Natural killer cell (primary cell): ENCODE measurements at regions not wholly inside any gene's neighbourhood (a gene's known extent, or its start where the extent isn't known, plus 50 kb on each side); places are given as distances from the start of the nearest gene placed in this dataset.

Experiments
- ATAC-seq, 3 donors: fragments of 150-1000 bp in 2 of 3; fragments of 200-7000 bp in 1 of 3; cut with Tn5 transposase; 1 replicate in 1 of 3; 2 replicates in 2 of 3; pipeline ENCODE4 v1.10.0; 2021; ENCODE audit warnings: mild to moderate bottlenecking in 2 of 3, moderate library complexity in 2 of 3
- DNase-seq, 2 donors: peaks; one replicate each; pipeline versions ENCODE4 v3.0.0 to v3.0.0-alpha.2; 2013 to 2021; ENCODE audit warnings: mixed read lengths in 1 of 2
- H3K27ac ChIP-seq: one replicate; pipeline ENCODE4 v1.5.1; 2013; ENCODE audit warnings: mild to moderate bottlenecking, low read length
- H3K27me3 ChIP-seq: one replicate; pipeline ENCODE4 v1.6.1; 2013; ENCODE audit warnings: low read length; ENCODE audit not compliant: control insufficient read depth, insufficient read depth
- H3K36me3 ChIP-seq: one replicate; pipeline ENCODE4 v1.6.1; 2013; ENCODE audit warnings: low read length; ENCODE audit not compliant: control insufficient read depth, insufficient read depth
- H3K4me1 ChIP-seq: one replicate; pipeline ENCODE4 v1.6.1; 2013; ENCODE audit warnings: low read length; ENCODE audit not compliant: control insufficient read depth, insufficient read depth
- H3K4me3 ChIP-seq: one replicate; pipeline ENCODE4 v1.5.1; 2013; ENCODE audit warnings: low read length
- H3K9me3 ChIP-seq: one replicate; pipeline ENCODE4 v1.6.1; 2013; ENCODE audit warnings: low read length; ENCODE audit not compliant: control insufficient read depth, insufficient read depth
- H3K27ac Mint-ChIP-seq, 2 donors: one replicate each; pipeline ENCODE4 v1.8.0; 2022; ENCODE audit warnings: mild to moderate bottlenecking in 2 of 2, mixed read lengths in 2 of 2, moderate library complexity in 1 of 2
- H3K27me3 Mint-ChIP-seq, 2 donors: one replicate each; pipeline ENCODE4 v1.8.0; 2022; ENCODE audit warnings: low read depth in 2 of 2, mixed read lengths in 2 of 2
- H3K36me3 Mint-ChIP-seq: one replicate; pipeline ENCODE4 v1.8.0; 2022; ENCODE audit warnings: mixed read lengths
- H3K4me1 Mint-ChIP-seq, 2 donors: one replicate each; pipeline ENCODE4 v1.8.0; 2022; ENCODE audit warnings: mixed read lengths in 2 of 2
- H3K4me3 Mint-ChIP-seq: one replicate; pipeline ENCODE4 v1.8.0; 2022; ENCODE audit warnings: mild to moderate bottlenecking, moderate library complexity, mixed read lengths
- H3K9me3 Mint-ChIP-seq, 2 donors: one replicate each; pipeline ENCODE4 v1.8.0; 2022; ENCODE audit warnings: mixed read lengths in 2 of 2
- WGBS: methylation state at CpG from one replicate; pipeline ENCODE4 v1.1.7; 2013; ENCODE audit warnings: missing lambda C conversion rate; ENCODE audit not compliant: insufficient coverage; 5-methylcytosine and 5-hydroxymethylcytosine counted together
- intact Hi-C: fragments of 100-400 bp; cut with micrococcal nuclease; formaldehyde crosslinking; loops from one replicate; pipeline ENCODE4 v1.14.2; 2022
- TF ChIP-seq, protein P1 (sequence below): fragments of 200-600 bp; IDR thresholded peaks from one replicate; pipeline ENCODE4 v1.8.0; 2022; ENCODE audit warnings: antibody characterized with exemption

DNA sequence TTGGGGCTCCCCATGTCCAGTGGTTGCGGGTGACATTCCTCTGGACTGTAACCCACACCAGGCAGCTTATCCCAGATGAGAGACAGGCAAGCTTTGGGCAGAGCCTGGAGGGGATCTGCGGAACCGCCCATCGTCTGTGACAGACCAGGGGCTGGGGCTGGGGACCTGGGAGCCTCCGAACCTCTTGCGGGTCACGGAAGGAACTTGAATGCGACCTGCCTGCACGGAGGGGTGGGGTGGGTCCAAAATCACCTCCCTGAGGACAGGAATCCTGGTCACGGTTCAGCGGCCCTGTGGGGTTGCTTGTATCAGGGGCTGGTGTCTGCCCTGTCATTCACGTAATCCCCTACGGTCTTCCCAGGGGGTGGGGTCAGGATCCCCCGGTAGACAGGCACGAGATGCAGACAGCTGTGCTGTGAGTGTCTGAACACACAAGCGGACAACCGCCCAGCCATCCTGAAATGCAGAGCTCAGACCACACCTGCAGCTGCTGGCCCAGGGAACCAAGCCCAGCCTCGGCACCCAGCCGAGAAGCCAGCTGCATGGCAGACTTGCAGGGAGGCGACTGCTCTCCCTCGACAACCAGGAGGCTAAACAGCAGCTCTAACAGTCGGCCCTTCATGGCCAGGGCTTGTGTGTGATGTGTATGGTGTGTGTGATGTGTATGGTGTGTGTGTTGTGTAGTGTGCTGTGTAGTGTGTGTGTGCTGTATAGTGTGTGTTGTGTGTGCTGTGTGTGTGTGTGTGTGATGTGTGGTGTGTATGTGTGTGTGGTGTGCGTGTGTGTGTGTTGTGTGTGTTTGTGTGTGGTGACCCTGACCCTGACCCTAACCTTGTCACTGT is 105.9 kb upstream of the ADRA2C start:
- Mint-ChIP-seq H3K36me3 (no peaks in the 10 kb centered on the region), H3K4me1 (no peaks in the 10 kb centered on the region), H3K27me3 (peaks cover 0 to 15% of the 10 kb centered on the region in 2 donors), H3K4me3 (no peak overlapping the region), H3K9me3 (no peaks in the 10 kb centered on the region), H3K27ac (no peak overlapping the region)
- TF ChIP-seq, protein P1, sequence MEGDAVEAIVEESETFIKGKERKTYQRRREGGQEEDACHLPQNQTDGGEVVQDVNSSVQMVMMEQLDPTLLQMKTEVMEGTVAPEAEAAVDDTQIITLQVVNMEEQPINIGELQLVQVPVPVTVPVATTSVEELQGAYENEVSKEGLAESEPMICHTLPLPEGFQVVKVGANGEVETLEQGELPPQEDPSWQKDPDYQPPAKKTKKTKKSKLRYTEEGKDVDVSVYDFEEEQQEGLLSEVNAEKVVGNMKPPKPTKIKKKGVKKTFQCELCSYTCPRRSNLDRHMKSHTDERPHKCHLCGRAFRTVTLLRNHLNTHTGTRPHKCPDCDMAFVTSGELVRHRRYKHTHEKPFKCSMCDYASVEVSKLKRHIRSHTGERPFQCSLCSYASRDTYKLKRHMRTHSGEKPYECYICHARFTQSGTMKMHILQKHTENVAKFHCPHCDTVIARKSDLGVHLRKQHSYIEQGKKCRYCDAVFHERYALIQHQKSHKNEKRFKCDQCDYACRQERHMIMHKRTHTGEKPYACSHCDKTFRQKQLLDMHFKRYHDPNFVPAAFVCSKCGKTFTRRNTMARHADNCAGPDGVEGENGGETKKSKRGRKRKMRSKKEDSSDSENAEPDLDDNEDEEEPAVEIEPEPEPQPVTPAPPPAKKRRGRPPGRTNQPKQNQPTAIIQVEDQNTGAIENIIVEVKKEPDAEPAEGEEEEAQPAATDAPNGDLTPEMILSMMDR = no peak
- ATAC-seq (no peak), DNase-seq (no peak)
- Histone ChIP-seq H3K36me3 (no peaks in the 10 kb centered on the region), H3K27ac (no peak overlapping the region), H3K4me1 (no peaks in the 10 kb centered on the region), H3K27me3 (peaks cover 2% of the 10 kb centered on the region), H3K4me3 (no peak overlapping the region), H3K9me3 (no peaks in the 10 kb centered on the region)
- 65% methylated on average over 23 of the region's 23 CpGs for WGBS
- intact Hi-C loops = no loop called here

DNA sequence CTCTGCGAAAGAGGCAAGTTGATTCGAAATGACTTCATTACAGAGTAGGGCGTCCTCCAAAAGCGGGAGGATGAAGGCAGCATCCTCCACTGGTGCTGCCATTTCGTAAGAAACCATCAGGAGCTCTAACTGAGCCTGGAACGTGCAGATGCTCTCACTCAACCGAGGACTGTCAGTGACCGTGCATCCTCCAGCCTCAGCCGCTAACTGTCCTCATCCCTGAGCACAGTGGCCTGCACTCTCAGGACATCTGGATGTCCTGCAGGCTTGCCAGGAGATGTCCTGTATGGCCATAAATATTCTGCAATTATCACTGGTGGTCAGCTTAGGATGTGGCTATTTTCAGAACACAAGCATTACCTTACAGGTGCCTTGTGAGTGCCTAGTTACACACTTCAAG is 107.1 kb upstream of the ADRA2C start:
- Histone ChIP-seq H3K9me3 (no peaks in the 10 kb centered on the region), H3K4me3 (no peak overlapping the region), H3K27ac (no peak overlapping the region), H3K36me3 (no peaks in the 10 kb centered on the region), H3K4me1 (no peaks in the 10 kb centered on the region), H3K27me3 (peaks cover 2% of the 10 kb centered on the region)
- 79% methylated on average over 9 of the region's 9 CpGs for WGBS
- Mint-ChIP-seq H3K9me3 (no peaks in the 10 kb centered on the region), H3K27ac (no peak overlapping the region), H3K4me1 (no peaks in the 10 kb centered on the region), H3K4me3 (no peak overlapping the region), H3K36me3 (no peaks in the 10 kb centered on the region), H3K27me3 (peaks cover 0 to 15% of the 10 kb centered on the region in 2 donors)
- DNase-seq (no peak), ATAC-seq (no peak)
- TF ChIP-seq, protein P1 = no peak
- intact Hi-C loops = no loop called here

DNA sequence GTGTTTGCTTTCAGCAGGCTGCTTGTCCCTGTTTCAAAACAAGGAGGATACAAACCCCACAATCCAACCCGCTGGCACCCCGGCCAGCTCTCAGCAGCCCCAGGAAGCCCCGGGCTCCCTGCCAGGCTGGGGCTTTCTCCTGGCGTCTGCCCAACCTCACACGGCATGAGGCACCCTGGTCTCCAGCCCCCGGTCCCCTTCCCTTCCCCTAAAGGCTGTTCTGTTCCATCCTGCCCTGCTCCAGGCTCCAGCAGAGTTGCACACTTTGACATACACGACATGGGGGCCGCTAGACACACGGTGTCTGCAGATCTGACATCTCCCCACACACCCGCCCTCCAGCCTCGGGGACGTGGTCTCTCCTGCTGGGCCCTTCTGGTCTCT is 107.7 kb upstream of the ADRA2C start:
- no peaks in the 10 kb centered on the region for H3K9me3 ChIP-seq
- no peak overlapping the region for H3K4me3 ChIP-seq
- peaks cover 2% of the 10 kb centered on the region for H3K27me3 ChIP-seq
- intact Hi-C loops = no loop called here
- no peak overlapping the region for H3K27ac ChIP-seq
- DNase-seq (no peak), ATAC-seq (no peak)
- no peak overlapping the region for H3K4me3 Mint-ChIP-seq
- no peaks in the 10 kb centered on the region for H3K9me3 Mint-ChIP-seq
- no peaks in the 10 kb centered on the region for H3K4me1 Mint-ChIP-seq
- H3K27me3 Mint-ChIP-seq = peaks cover 0 to 17% of the 10 kb centered on the region in 2 donors
- no peaks in the 10 kb centered on the region for H3K36me3 ChIP-seq
- H3K36me3 Mint-ChIP-seq = no peaks in the 10 kb centered on the region
- H3K27ac Mint-ChIP-seq = no peak overlapping the region
- TF ChIP-seq, protein P1 = no peak
- no peaks in the 10 kb centered on the region for H3K4me1 ChIP-seq
- WGBS = 64% methylated on average over 12 of the region's 12 CpGs
